ENCODE measurements at regions not wholly inside any gene's neighbourhood (a gene's known extent, or its start where the extent isn't known, plus 50 kb on each side); places are given as distances from the start of the nearest gene placed in this dataset.

DNA sequence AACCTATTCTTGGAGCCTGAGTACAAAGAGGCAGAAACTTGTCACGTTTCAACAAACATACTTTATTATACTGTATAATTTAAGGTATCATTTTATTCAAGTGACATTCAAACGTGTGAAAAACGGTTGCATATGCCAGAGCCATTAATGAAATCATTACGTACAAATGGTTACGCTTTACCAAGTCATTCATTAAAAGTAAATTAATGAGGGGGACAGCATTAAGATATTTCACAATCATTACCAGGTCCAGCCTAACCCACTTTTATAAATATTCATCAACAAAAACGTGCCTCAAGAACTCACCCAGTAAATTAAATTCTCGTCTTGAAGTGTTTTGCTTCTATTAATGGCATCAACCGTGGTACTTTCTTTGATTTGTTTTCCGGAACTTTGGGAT is 253.0 kb downstream of the RPS24 start:
- POLR2A ChIA-PET: no interaction called here
- DNase-seq (ENCODE audit: extremely low spot score): no peak
- CTCF ChIA-PET: no interaction called here
- TF ChIP-seq LEF1 (IDR thresholded peaks at IDR 0.05; ENCODE audit: borderline replicate concordance) (no peak), ARNT (IDR thresholded peaks at IDR 0.05) (no peak), TARDBP (IDR thresholded peaks at IDR 0.05) (no peak), SUZ12 (IDR thresholded peaks at IDR 0.05) (no peak), SP1 (IDR thresholded peaks at IDR 0.05) (no peak)

DNA sequence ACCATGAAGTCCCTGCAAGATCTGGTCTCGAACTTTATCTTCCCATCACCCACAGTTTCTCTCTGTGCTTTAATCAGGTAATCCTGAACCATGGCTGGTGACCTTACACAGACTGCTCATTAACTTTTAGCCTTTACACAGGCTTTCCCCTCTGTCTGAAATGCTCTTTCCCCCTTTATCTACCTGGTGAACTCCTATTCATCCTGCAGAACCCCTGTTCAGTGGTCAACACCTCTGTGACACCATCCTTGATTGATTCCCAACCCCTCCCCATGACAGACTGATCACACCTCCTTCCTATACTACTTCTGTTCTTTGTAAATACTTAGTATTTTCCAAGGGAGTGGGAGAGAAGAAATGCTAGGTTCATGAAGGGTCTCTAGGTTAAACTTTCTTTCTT is 254.0 kb downstream of the RPS24 start:
- ChIA-PET CTCF (no interaction called here), POLR2A (no interaction called here)
- no peak for DNase-seq (ENCODE audit: extremely low spot score)
- TF ChIP-seq SP1 (IDR thresholded peaks at IDR 0.05) (no peak), CTBP1 (IDR thresholded peaks at IDR 0.05; ENCODE audit: borderline replicate concordance) (no peak), NFRKB (IDR thresholded peaks at IDR 0.05) (no peak), HDGF (IDR thresholded peaks at IDR 0.05; ENCODE audit: borderline replicate concordance) (no peak), SUZ12 (IDR thresholded peaks at IDR 0.05) (no peak), L3MBTL2 (conservative IDR thresholded peaks at IDR 0.05) (no peak), LEF1 (IDR thresholded peaks at IDR 0.05; ENCODE audit: borderline replicate concordance) (no peak), ELF4 (IDR thresholded peaks at IDR 0.05) (no peak), ZNF384 (IDR thresholded peaks at IDR 0.05) (no peak), FOXM1 (IDR thresholded peaks at IDR 0.05; ENCODE audit: borderline replicate concordance) (no peak), FOXA1 (IDR thresholded peaks at IDR 0.05) (no peak), ARNT (IDR thresholded peaks at IDR 0.05) (no peak), FOXK2 (IDR thresholded peaks at IDR 0.05) (no peak), TARDBP (IDR thresholded peaks at IDR 0.05) (no peak), BHLHE40 (IDR thresholded peaks at IDR 0.05; ENCODE audit: borderline replicate concordance) (no peak)
- TF ChIP-seq, protein P1, sequence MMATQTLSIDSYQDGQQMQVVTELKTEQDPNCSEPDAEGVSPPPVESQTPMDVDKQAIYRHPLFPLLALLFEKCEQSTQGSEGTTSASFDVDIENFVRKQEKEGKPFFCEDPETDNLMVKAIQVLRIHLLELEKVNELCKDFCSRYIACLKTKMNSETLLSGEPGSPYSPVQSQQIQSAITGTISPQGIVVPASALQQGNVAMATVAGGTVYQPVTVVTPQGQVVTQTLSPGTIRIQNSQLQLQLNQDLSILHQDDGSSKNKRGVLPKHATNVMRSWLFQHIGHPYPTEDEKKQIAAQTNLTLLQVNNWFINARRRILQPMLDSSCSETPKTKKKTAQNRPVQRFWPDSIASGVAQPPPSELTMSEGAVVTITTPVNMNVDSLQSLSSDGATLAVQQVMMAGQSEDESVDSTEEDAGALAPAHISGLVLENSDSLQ (IDR thresholded peaks at IDR 0.05): no peak

DNA sequence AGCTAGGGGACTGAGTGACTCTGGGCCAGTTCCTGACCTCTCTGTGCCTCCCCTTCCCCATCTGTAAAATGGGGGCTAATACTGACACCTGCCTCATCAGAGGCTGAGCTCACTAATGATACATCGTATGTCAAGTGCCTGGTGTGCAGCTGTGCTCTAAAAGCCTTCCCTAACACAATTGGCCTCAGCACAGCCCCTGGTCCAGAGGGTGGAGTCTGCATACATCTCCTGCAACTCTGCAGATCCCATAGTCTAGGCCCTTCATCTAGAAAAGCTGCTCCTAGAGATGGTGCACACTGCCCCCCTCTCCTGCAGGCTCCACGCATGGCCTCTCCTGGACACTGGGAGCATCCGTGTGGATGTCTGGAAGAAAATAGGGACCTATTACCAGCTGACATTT is 255.0 kb downstream of the RPS24 start:
- ChIA-PET POLR2A (no interaction called here), CTCF (no interaction called here)
- TF ChIP-seq NFRKB (IDR thresholded peaks at IDR 0.05) (no peak), ZNF384 (IDR thresholded peaks at IDR 0.05) (no peak), TARDBP (IDR thresholded peaks at IDR 0.05) (no peak), BHLHE40 (IDR thresholded peaks at IDR 0.05; ENCODE audit: borderline replicate concordance) (no peak), SUZ12 (IDR thresholded peaks at IDR 0.05) (no peak), FOXM1 (IDR thresholded peaks at IDR 0.05; ENCODE audit: borderline replicate concordance) (no peak), FOXK2 (IDR thresholded peaks at IDR 0.05) (no peak), ELF4 (IDR thresholded peaks at IDR 0.05) (no peak), HDGF (IDR thresholded peaks at IDR 0.05; ENCODE audit: borderline replicate concordance) (no peak)
- TF ChIP-seq, protein P1 (IDR thresholded peaks at IDR 0.05): no peak
- DNase-seq (ENCODE audit: extremely low spot score): no peak

DNA sequence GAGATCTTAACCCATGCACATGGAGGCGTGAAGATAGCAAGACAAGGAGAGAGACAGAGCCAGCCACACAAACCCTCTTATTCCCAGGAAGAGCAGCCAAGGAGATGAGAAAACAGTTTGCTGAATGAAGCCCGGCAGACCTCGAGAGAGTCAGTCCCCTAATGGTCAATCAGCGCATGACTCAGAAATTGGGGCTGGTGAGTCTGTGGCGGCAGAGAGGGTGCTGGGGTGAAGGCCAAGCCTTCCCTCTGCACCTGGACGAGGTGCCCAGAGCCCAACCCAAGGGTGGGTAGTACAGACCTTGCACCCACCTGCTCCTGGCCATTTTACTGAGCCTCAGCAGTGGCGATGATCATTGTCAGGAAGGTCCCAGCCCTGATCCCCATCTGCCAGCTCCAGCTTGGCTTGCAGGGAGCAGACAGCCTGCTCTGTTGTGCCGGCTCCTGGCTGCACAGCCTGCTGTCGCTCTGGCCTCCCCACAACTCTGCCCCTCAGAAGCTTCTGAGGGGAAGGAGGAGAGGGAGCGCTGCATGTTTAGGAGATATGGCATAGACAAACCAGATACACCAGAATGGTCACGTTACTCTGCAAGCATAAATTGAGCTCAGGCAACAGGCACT is 256.6 kb downstream of the RPS24 start:
- ChIA-PET CTCF (no interaction called here), POLR2A (interaction anchor here (1.2 kb wide), 1 partner anchor 12 kb away, joined by 3 read pairs; no protein-coding TSS in a partner anchor)
- TF ChIP-seq FOXM1 (IDR thresholded peaks at IDR 0.05; ENCODE audit: borderline replicate concordance): no peak
- no peak for TF ChIP-seq ARNT (IDR thresholded peaks at IDR 0.05)
- no peak for DNase-seq (ENCODE audit: extremely low spot score)

DNA sequence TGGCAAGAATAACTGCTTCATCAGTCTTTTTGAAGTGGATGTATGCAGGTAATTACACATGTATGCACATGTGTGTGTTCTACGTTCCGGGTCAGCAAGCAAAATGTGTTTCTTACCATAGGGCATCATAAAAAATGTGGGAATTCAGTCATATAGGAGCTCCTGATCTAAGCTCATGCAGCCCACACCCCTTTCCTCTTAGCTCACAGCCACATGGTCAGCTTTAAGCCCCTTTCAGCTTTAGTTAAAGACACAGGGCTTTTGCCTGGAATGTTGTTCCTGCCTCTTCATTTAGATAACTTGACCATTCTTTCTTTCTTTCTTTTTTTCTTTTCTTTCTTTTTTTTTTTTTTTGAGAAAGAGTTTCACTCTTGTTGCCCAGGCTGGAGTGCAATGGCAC is 258.1 kb downstream of the RPS24 start:
- no peak for DNase-seq (ENCODE audit: extremely low spot score)
- ChIA-PET CTCF (no interaction called here), POLR2A (no interaction called here)
- TF ChIP-seq CTBP1 (IDR thresholded peaks at IDR 0.05; ENCODE audit: borderline replicate concordance): no peak
- no peak for TF ChIP-seq NFRKB (IDR thresholded peaks at IDR 0.05)
- no peak for TF ChIP-seq HDGF (IDR thresholded peaks at IDR 0.05; ENCODE audit: borderline replicate concordance)
- no peak for TF ChIP-seq LEF1 (IDR thresholded peaks at IDR 0.05; ENCODE audit: borderline replicate concordance)
- TF ChIP-seq SP1 (IDR thresholded peaks at IDR 0.05): no peak

- CTCF ChIA-PET: interaction anchor here (0.6 to 1.2 kb wide), 2 partner anchors 31 to 33 kb away, joined by 3 read pairs; no protein-coding TSS in a partner anchor
- POLR2A ChIA-PET: interaction anchor here (1.0 kb wide), 1 partner anchor 10 kb away, joined by 3 read pairs; no protein-coding TSS in a partner anchor
- DNase-seq (ENCODE audit: extremely low spot score): no peak
- TF ChIP-seq ARNT (IDR thresholded peaks at IDR 0.05): no peak
- TF ChIP-seq SP1 (IDR thresholded peaks at IDR 0.05): no peak
- TF ChIP-seq, protein P1 (IDR thresholded peaks at IDR 0.05): no peak
- no peak for TF ChIP-seq ELF4 (IDR thresholded peaks at IDR 0.05)
- no peak for TF ChIP-seq NFRKB (IDR thresholded peaks at IDR 0.05)
- no peak for TF ChIP-seq BHLHE40 (IDR thresholded peaks at IDR 0.05; ENCODE audit: borderline replicate concordance)
- TF ChIP-seq TARDBP (IDR thresholded peaks at IDR 0.05): no peak
- no peak for TF ChIP-seq HDGF (IDR thresholded peaks at IDR 0.05; ENCODE audit: borderline replicate concordance)
- no peak for TF ChIP-seq SUZ12 (IDR thresholded peaks at IDR 0.05)
- no peak for TF ChIP-seq FOXK2 (IDR thresholded peaks at IDR 0.05)
- TF ChIP-seq CTBP1 (IDR thresholded peaks at IDR 0.05; ENCODE audit: borderline replicate concordance): no peak
- TF ChIP-seq FOXM1 (IDR thresholded peaks at IDR 0.05; ENCODE audit: borderline replicate concordance): no peak
- no peak for TF ChIP-seq L3MBTL2 (conservative IDR thresholded peaks at IDR 0.05)
- TF ChIP-seq LEF1 (IDR thresholded peaks at IDR 0.05; ENCODE audit: borderline replicate concordance): no peak
Observed at GRCh38 chr10:78292250-78292981, 258.8 kb downstream of the RPS24 start.

Data from HEK293T (cell line).